ENCODE measurements at regions not wholly inside any gene's neighbourhood (a gene's known extent, or its start where the extent isn't known, plus 50 kb on each side); places are given as distances from the start of the nearest gene placed in this dataset.
"Not testable (repeated sequence)": the region's sequence is repeated elsewhere in the genome, so short reads cannot be mapped to it uniquely, and the experiment has no call there.

DNA sequence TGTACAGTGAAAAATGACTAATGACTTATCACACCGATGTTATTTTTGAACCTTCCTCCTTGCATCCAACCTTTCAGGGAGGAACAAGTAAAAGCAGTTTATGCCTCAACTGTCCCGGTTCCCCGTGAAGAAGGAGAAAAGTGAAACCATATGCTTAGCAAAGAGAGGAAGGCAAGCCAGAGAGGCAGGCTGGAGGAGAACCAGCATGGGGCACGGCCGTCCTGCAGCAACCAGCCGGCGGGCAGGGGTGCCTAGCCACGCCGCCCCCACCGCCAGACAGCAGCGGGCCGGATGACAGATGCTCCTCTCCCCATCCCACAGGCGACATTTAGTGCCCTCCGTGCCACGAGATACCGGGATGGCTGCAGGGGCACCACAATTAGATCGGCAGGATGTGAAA is 421.4 kb upstream of the MGMT start:
- no peak for DNase-seq (ENCODE audit: low spot score)

DNA sequence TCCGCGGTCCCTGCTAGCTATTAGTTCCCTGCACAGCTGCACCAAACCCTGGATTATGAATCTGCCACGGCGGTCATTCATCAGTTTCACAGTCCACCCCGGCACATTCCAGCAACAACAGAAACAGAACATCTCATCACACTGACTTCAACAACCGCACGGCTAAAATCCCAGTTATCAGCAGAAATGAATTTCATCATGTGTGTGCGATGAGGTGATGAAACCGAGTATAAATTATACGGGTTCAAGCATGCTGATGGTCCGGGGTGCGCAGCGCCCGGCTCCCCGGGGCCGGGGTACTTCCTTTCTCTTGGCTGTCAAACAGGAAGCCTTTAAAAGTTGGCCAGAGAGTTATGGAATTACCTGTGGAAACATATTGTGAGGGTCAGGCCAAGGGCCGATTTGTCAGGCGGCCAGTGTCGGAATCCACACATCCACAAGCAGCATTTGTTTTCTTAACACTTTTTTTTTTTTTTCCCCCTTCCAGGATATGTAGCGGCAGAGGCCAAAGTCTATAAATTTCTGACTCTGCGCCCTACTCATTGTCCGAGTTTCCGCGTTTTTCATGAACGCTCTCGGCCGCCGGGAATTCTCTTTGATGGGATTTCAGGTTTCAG is 420.9 kb upstream of the MGMT start:
- DNase-seq (ENCODE audit: low spot score), result no peak

GRCh38 chr10:129046962-129047361 is 420.1 kb upstream of the MGMT start:
- DNase-seq (ENCODE audit: low spot score), result no peak

DNA sequence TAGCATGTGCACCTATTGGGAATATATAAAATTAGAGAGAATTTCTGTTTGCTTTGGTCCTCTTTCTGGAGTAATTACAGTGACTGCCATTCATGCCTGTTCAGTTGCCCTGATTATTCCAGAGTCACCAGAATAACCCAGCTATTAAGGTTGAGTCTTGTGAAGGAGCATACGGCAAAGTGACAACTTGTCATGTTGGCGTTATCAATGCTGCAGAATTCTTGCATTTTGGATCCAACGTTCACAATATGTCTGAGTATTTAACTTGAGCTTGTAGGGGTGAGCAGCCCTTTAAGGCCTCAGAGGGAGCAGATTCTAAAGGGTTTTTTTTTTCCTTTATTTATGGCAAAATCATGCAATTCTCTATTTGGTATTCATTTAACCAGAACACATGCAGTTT is 419.4 kb upstream of the MGMT start:
- no peak for DNase-seq (ENCODE audit: low spot score)

GRCh38 chr10:129048513-129048912 is 418.5 kb upstream of the MGMT start:
- no peak for DNase-seq (ENCODE audit: low spot score)

- no peak for DNase-seq (ENCODE audit: low spot score)
Measured at GRCh38 chr10:129049501-129049900, 417.5 kb upstream of the MGMT start.

GRCh38 chr10:129055225-129055624 is 411.8 kb upstream of the MGMT start:
- DNase-seq (ENCODE audit: low spot score), result no peak

GRCh38 chr10:129055986-129056385 is 411.1 kb upstream of the MGMT start:
- no peak for DNase-seq (ENCODE audit: low spot score)

DNA sequence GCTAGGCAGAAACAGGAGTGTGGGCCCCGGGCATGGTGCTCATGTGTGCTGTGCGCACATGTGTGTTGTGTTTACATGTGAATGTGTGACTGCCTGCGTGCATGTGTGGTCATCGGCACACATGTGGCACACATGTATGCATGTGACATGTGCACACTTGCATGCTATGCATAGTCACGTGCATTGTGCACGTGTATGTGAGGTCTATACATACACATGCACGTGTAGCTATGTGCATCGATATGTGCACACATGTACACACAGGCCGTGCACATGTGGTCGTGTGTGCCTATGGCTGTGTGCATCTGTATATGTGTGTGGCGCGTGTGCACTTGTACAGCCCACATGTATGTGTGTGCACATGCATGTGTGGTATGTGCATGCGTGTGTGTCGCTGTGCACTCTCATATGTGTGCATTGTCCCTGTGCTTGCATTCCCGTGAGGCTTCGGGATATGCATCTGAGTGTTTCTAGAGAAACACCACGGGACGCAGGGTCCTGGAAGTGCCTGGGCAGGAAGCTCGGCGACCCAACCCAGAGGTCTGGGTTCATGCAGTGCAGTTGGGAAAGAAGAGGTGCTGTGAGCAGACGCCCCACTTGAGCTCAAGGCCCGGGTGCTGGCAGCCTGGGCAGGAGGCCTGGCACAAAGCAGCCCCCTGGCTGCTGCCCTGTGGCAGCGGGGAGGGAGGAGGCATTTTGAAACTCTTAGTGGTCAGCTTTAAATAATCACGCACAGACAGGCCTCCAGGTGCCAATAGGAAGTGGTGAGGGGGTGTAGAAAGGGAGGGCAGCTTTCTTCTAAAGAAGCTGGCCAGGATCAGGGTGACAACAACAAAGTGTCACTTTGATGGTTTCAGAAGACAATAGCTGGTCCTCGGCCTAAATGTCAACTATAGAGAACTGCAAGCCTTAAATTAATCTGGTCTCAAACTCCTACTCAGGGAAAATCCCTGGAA is 410.0 kb upstream of the MGMT start:
- DNase-seq (ENCODE audit: low spot score), result no peak

GRCh38 chr10:129057856-129058663 is 409.0 kb upstream of the MGMT start:
- no peak for DNase-seq (ENCODE audit: low spot score)

- DNase-seq (ENCODE audit: low spot score), result no peak
Measured at GRCh38 chr10:129058664-129059155, 408.3 kb upstream of the MGMT start.

GRCh38 chr10:129059977-129060376 is 407.1 kb upstream of the MGMT start:
- no peak for DNase-seq (ENCODE audit: low spot score)

GRCh38 chr10:129063212-129063611 is 403.8 kb upstream of the MGMT start:
- DNase-seq (ENCODE audit: low spot score), result no peak

DNA sequence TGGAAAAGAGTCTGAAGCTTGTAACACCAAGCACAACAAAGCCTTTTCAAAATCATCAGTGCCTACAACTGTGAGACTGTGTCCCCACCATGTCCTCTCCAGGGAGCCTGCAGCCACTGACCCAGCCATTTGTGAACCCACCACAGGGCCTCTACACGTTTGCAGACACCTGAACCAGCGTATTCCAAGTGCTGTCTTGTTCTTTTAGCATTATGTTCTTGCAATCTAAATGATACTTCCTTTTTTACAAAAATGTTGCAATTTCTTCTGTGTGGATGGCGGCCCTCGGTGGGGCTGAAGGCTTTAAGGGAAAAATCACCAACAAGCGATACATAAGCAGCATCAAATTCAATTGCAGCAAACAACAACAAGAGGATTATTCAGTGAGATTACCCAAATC is 403.2 kb upstream of the MGMT start:
- DNase-seq (ENCODE audit: low spot score), result no peak

DNA sequence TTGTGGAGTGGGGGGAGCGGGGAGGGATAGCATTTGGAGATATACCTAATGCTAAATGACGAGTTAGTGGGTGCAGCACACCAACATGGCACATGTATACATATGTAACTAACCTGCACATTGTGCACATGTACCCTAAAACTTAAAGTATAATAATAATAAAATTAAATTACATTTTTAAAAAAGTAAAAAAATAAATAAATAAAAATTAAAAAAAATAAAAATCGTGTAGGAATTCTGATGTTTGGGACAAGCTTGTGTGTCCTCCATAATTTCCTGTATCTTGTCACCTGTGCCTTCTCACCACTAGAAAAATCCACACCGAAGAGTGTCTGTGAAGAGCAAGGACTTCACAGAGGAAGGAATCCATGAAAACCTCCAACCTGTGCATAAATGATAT is 400.5 kb upstream of the MGMT start:
- not testable (repeated sequence) for DNase-seq (ENCODE audit: low spot score)

- DNase-seq (ENCODE audit: low spot score), result not testable (repeated sequence)
Measured at GRCh38 chr10:129071411-129071810, 395.6 kb upstream of the MGMT start.

DNA sequence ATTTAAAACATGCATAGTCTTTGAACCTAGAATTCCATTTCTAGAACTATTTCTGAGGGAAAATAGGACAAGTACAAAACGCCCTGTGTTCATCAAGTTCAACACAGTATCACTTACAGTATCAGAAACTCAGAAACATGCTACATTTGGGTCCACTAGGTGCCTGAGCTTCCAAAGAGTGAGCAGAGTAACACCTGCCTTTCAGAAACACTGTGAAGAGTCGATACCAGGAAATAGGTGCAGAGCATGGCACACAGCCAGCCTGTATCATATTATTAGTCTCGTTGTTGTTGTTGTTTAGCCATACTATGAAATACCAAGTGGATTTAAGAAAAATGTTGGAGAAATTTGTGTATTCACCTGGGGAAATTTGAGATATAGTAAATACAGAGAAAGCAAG is 392.1 kb upstream of the MGMT start:
- DNase-seq (ENCODE audit: low spot score), result no peak

DNA sequence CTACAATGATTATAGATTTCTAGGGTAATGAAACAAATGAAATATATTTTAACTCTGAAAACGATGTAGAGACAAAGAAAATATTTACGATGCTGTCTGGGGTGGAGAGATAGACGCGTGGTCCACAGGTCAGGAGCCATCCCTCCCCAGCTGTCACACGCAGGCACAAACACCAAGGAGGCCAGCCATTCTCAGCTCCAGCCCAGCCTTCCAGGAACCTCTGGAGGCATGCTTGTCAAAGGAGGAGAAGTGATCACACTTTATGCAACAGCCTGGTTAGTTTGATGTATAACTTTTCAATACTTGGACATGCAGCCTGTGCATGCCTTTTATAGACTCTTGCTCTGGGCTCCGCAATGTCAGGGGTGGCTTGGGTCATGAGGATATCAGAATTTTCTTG is 391.5 kb upstream of the MGMT start:
- DNase-seq (ENCODE audit: low spot score), result no peak

- no peak for DNase-seq (ENCODE audit: low spot score)
Measured at GRCh38 chr10:129075927-129076326, 391.1 kb upstream of the MGMT start.

GRCh38 chr10:129078346-129078745 is 388.7 kb upstream of the MGMT start:
- no peak for DNase-seq (ENCODE audit: low spot score)

GRCh38 chr10:129078746-129079145 is 388.3 kb upstream of the MGMT start:
- DNase-seq (ENCODE audit: low spot score), result no peak

- DNase-seq (ENCODE audit: low spot score), result no peak
Measured at GRCh38 chr10:129079705-129080104, 387.3 kb upstream of the MGMT start.

DNA sequence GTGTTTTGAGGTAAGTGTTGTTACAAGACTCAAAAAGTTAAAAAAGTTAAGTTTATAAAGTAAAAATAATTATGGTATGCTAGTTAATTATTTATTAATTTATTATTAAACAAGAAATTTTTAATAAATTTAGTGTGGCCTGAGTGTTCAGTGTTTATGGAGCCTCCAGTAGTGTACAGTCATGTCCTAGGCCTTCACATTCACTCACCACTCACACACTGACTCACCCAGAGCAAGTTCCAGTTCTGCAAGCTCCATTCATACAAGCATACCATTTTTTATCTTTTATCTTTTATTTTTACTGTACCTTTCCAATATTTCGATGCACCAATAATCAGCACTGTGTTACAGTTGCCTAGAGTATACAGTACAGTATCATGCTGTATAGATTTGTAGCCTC is 381.2 kb upstream of the MGMT start:
- no peak for DNase-seq (ENCODE audit: low spot score)

Data from AG20443 (cell line).